Rectal smooth muscle tissue (tissue), 1 donor: ENCODE measurements at regions not wholly inside any gene's neighbourhood (a gene's known extent, or its start where the extent isn't known, plus 50 kb on each side); places are given as distances from the start of the nearest gene placed in this dataset.

ENCODE experiments used
- H3K27ac ChIP-seq: one replicate; pipeline ENCODE4 v1.7.0; 2013; ENCODE audit warnings: low read depth, low read length, inconsistent platforms
- H3K27me3 ChIP-seq: one replicate; pipeline ENCODE4 v1.7.0; 2013; ENCODE audit warnings: low read length; ENCODE audit not compliant: control insufficient read depth, insufficient read depth
- H3K36me3 ChIP-seq: one replicate; pipeline ENCODE4 v1.7.0; 2013; ENCODE audit warnings: low read length; ENCODE audit not compliant: control insufficient read depth, insufficient read depth
- H3K4me1 ChIP-seq: one replicate; pipeline ENCODE4 v1.7.0; 2013; ENCODE audit warnings: low read length; ENCODE audit not compliant: control insufficient read depth, insufficient read depth
- H3K4me3 ChIP-seq: one replicate; pipeline ENCODE4 v1.7.0; 2013; ENCODE audit warnings: low read length
- H3K9ac ChIP-seq: one replicate; pipeline ENCODE4 v1.7.0; 2013; ENCODE audit warnings: low read length

GRCh38 chr3:164200053-164200823 is 878.1 kb downstream of the SI start:
- no peaks in the 10 kb centered on the region for H3K4me1 ChIP-seq
- H3K4me3 ChIP-seq = no peak overlapping the region
- H3K27me3 ChIP-seq = no peaks in the 10 kb centered on the region
- no peaks in the 10 kb centered on the region for H3K36me3 ChIP-seq
- H3K27ac ChIP-seq = no peak overlapping the region
- H3K9ac ChIP-seq = no peak overlapping the region

DNA sequence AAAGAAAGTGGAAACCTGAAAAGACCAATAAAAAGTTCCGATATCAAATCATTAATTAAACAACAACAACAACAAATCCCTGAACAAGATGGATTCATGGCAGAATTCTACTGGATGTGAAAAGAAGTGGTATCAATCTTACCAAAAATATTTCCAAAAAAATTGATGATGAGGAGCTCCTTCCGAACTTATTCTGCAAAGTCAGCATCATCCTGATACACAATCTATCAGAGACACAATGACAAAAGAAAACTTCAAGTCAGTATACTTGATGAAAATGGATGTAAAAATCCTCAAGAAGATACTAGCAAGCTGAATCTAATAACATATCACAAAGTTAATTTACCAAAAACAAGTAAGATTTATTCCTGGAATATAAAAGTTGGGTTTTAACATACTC is 881.8 kb downstream of the SI start:
- H3K4me3 ChIP-seq = no peak overlapping the region
- no peak overlapping the region for H3K27ac ChIP-seq
- no peaks in the 10 kb centered on the region for H3K36me3 ChIP-seq
- no peak overlapping the region for H3K9ac ChIP-seq
- H3K4me1 ChIP-seq = no peaks in the 10 kb centered on the region
- no peaks in the 10 kb centered on the region for H3K27me3 ChIP-seq

GRCh38 chr3:164194842-164195241 is 883.5 kb downstream of the SI start:
- H3K4me3 ChIP-seq = no peak overlapping the region
- H3K36me3 ChIP-seq = no peaks in the 10 kb centered on the region
- H3K9ac ChIP-seq = no peak overlapping the region
- H3K27ac ChIP-seq = no peak overlapping the region
- H3K27me3 ChIP-seq = no peaks in the 10 kb centered on the region
- no peaks in the 10 kb centered on the region for H3K4me1 ChIP-seq

DNA sequence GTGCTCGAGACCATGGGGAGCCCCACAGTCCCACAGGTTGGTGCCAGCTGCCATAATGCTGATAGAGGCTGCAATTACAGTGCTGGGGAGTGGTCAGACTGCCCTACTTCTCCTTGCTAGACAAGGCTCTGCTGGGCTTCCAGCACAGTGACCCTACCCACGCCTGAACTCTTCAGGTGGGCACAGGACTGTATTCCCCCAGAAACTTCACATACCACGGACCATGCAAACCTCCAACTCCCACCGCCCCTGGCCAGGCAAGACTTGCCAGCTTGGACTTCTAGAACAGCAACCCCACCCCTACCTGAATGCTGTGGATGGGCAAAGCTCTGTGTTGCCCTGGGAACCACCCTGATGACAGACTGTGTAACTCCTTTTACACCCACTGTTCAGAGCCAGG is 885.3 kb downstream of the SI start:
- Histone ChIP-seq H3K4me3 (no peak overlapping the region), H3K27ac (no peak overlapping the region), H3K4me1 (no peaks in the 10 kb centered on the region), H3K36me3 (no peaks in the 10 kb centered on the region), H3K27me3 (no peaks in the 10 kb centered on the region), H3K9ac (no peak overlapping the region)

DNA sequence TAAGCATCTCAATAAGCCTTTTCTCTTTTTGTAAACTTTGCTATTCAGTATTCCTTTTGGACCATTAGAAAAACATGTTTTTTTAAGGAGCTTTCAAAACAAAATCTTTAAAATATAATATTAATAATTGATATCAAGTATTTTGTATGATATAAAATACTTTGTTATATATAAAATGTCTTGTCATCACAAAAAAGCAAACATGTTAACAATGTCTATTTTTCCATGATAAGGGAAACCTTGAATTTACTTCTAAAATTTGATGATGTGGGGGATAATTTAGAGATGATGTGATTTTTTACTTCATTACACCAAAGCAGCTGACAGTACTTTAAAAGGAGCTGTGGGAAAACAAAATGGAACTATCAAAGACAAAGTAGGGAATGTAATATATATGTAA is 887.7 kb downstream of the SI start:
- H3K4me1 ChIP-seq = no peaks in the 10 kb centered on the region
- no peak overlapping the region for H3K4me3 ChIP-seq
- H3K9ac ChIP-seq = no peak overlapping the region
- H3K36me3 ChIP-seq = no peaks in the 10 kb centered on the region
- H3K27me3 ChIP-seq = no peaks in the 10 kb centered on the region
- H3K27ac ChIP-seq = no peak overlapping the region

DNA sequence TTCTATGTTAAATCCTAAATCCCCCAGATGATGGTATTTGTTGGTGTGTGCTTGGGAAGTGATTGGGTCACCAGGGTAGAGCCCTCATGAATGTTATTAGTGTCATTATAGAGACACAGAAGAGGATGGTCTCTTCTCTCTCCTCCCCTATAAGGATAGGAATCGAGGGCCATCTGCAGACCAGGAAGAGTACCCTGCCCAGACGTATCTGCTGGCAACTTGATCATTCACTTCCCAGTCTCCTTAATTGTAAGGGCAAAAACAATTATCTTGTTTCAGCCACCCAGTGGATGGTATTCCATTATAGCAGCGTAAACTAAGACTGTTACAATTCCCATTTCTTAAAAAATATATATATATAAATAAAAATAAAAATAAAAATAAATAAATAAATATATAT is 892.2 kb downstream of the SI start:
- Histone ChIP-seq H3K4me3 (no peak overlapping the region), H3K4me1 (no peaks in the 10 kb centered on the region), H3K9ac (no peak overlapping the region), H3K36me3 (no peaks in the 10 kb centered on the region), H3K27ac (no peak overlapping the region), H3K27me3 (no peaks in the 10 kb centered on the region)

- Histone ChIP-seq H3K27me3 (no peaks in the 10 kb centered on the region), H3K4me3 (no peak overlapping the region), H3K4me1 (no peaks in the 10 kb centered on the region), H3K9ac (no peak overlapping the region), H3K27ac (no peak overlapping the region), H3K36me3 (no peaks in the 10 kb centered on the region)
These were observed 899.1 kb downstream of the SI start for GRCh38 chr3:164179110-164179774.

DNA sequence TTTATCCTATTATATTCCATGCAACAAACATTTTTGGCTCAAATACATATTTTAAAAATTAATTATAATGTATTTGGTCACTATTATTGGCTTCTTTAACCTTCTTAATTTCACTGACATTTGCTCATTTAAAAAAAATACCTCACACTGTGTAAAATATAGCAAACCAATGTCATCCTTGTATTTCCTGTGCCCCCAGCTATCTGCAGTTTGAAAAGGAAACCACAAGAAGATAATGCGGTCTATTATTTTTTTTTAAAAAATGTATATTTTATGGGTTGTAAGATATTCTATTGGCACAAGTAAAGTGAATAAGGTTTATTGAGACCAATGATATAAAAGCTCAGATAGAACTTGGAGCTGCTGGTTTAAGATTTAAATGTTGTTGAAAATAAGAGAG is 904.2 kb downstream of the SI start:
- Histone ChIP-seq H3K27me3 (no peaks in the 10 kb centered on the region), H3K9ac (no peak overlapping the region), H3K4me3 (no peak overlapping the region), H3K36me3 (no peaks in the 10 kb centered on the region), H3K27ac (no peak overlapping the region), H3K4me1 (no peaks in the 10 kb centered on the region)

- H3K36me3 ChIP-seq = no peaks in the 10 kb centered on the region
- no peak overlapping the region for H3K9ac ChIP-seq
- no peak overlapping the region for H3K4me3 ChIP-seq
These were observed 922.9 kb downstream of the SI start for GRCh38 chr3:164155400-164155799.

DNA sequence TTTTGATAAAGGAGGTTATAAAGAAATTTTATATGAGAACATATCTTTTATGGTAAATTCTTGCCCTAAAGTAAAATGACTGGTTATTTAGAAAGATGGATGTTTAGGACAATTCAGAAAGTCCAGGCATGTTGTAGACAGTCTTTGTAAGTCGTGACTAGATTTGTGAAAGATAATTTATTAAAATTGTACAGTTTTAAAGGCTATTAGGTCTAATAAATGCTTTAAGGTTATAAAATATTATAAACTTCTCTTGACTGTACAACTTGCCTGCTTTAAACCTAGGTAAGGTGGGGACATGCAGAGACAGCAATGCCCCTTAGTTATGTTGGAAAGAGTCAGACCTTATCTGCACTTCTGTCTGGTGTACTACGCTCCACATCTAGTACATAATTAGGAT is 933.5 kb downstream of the SI start:
- Histone ChIP-seq H3K4me1 (no peaks in the 10 kb centered on the region), H3K36me3 (no peaks in the 10 kb centered on the region), H3K4me3 (no peak overlapping the region), H3K27ac (no peak overlapping the region), H3K9ac (no peak overlapping the region), H3K27me3 (no peaks in the 10 kb centered on the region)

More at GRCh38 chr3:164155400-164155799, 922.9 kb downstream of the SI start:
- no peaks in the 10 kb centered on the region for H3K27me3 ChIP-seq
- no peak overlapping the region for H3K27ac ChIP-seq
- H3K4me1 ChIP-seq = no peaks in the 10 kb centered on the region

DNA sequence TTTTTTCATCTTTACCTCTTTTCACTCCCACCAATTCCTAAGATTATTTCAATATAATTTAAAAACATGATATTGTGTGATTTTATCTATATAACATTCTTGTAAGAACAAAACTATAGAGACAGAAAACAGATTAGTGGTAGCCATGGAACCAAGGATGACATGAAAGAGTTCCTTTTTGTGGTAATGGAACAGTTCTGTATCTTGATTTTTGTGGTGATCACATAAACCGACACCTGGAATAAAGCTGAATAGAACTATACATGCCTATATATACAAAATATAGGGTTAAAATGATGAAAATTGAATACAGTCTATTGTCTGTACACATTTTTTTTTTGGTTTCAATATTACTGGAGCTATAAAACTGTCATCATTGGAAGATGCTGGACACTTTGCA is 945.4 kb downstream of the SI start:
- no peaks in the 10 kb centered on the region for H3K36me3 ChIP-seq

DNA sequence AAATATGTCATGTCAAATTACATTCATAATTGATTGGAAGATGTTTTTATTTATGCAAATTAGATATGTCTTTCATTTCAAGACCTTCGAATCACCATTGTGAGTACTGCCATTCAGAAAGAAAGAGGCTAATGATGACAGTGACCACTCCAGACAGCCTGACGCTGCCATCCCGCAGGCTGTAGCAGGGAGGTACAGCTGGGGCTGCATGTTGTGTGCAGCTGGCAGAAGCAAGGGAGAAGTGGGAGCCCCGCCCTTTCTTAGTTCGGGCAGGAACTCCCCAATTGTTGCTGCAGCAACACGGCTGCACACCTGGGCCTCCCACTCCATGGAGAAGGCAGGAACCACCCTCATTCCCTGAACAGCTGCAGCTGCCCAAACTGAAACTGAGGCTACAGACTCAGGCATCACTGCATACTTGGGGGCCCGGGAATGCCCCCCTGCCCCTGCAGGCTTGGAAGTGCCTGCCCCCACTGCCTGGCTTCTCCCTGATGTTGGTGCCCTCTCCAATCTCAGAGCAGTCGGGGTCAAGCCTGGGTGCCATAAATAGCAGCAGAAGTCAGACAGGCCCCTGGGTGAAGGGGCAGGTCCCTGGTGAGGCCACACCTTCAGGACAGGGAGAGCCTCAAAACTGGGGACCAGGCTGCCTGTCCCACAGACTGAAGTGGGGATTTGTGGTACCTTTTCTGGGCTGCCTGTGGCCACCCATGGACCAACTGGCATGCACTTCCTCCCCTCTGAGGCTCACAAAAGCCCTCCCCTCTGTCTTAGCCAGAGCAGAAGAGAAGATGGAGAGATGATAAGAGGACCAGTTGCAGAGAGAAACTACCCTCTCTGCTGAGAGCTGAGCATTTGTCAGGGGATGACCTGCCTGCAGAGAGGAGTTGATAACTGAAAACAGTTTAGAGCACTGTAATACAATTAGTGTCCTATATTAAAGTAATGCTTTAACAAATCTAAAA is 964.6 kb downstream of the SI start:
- Histone ChIP-seq H3K27me3 (no peaks in the 10 kb centered on the region), H3K27ac (no peak overlapping the region), H3K4me3 (no peak overlapping the region), H3K4me1 (no peaks in the 10 kb centered on the region), H3K36me3 (no peaks in the 10 kb centered on the region), H3K9ac (no peak overlapping the region)

More for the DNA sequence above, 945.4 kb downstream of the SI start:
- Histone ChIP-seq H3K4me1 (no peaks in the 10 kb centered on the region), H3K4me3 (no peak overlapping the region), H3K27ac (no peak overlapping the region), H3K27me3 (no peaks in the 10 kb centered on the region), H3K9ac (no peak overlapping the region)
